DMS153 treated with DMSO at 0.1 percent for 48 hours (cell line): ENCODE measurements at regions not wholly inside any gene's neighbourhood (a gene's known extent, or its start where the extent isn't known, plus 50 kb on each side); places are given as distances from the start of the nearest gene placed in this dataset.
"Not testable (repeated sequence)": the region's sequence is repeated elsewhere in the genome, so short reads cannot be mapped to it uniquely, and the experiment has no call there.

Source experiments
- DNase-seq: peaks from one replicate; lab custom pipeline; 2025; ENCODE audit not compliant: unreplicated experiment; lab: John Stamatoyannopoulos, UW

- DNase-seq, result no peak
These were observed 560.6 kb upstream of the ID2 start for GRCh38 chr2:8121022-8121825.

- DNase-seq, result no peak
These were observed 559.9 kb upstream of the ID2 start for GRCh38 chr2:8121826-8122513.

- no peak for DNase-seq
These were observed 559.3 kb upstream of the ID2 start for GRCh38 chr2:8122520-8122919.

- DNase-seq, result no peak
These were observed 558.4 kb upstream of the ID2 start for GRCh38 chr2:8123464-8123863.

GRCh38 chr2:8125741-8126711 lies 555.8 kb upstream of the ID2 start:
- no peak for DNase-seq

GRCh38 chr2:8126783-8127182 lies 555.1 kb upstream of the ID2 start:
- DNase-seq, result no peak

GRCh38 chr2:8131423-8131822 lies 550.4 kb upstream of the ID2 start:
- DNase-seq, result not testable (repeated sequence)

GRCh38 chr2:8132351-8132831 lies 549.5 kb upstream of the ID2 start:
- DNase-seq, result peak; percentile 71

GRCh38 chr2:8132879-8133278 lies 549.0 kb upstream of the ID2 start:
- peak; percentile 30 for DNase-seq

- DNase-seq, result no peak
These were observed 548.5 kb upstream of the ID2 start for GRCh38 chr2:8133363-8133762.

- peak; percentile 82 for DNase-seq
These were observed 547.9 kb upstream of the ID2 start for GRCh38 chr2:8133913-8134472.

- DNase-seq, result peak; percentile 86
These were observed 547.4 kb upstream of the ID2 start for GRCh38 chr2:8134473-8134932.

- DNase-seq, result peak; percentile 82
These were observed 546.7 kb upstream of the ID2 start for GRCh38 chr2:8134985-8135682.

GRCh38 chr2:8137801-8138200 lies 544.1 kb upstream of the ID2 start:
- no peak for DNase-seq

GRCh38 chr2:8138525-8138922 lies 543.3 kb upstream of the ID2 start:
- no peak for DNase-seq

- no peak for DNase-seq
These were observed 542.8 kb upstream of the ID2 start for GRCh38 chr2:8138923-8139667.

GRCh38 chr2:8139668-8140200 lies 542.1 kb upstream of the ID2 start:
- DNase-seq, result no peak

GRCh38 chr2:8141079-8141707 lies 540.7 kb upstream of the ID2 start:
- DNase-seq, result no peak

- DNase-seq, result no peak
These were observed 540.1 kb upstream of the ID2 start for GRCh38 chr2:8141780-8142179.
